ENCODE measurements at regions not wholly inside any gene's neighbourhood (a gene's known extent, or its start where the extent isn't known, plus 50 kb on each side); places are given as distances from the start of the nearest gene placed in this dataset.

GRCh38 chr14:49966304-49966809 lies 73.5 kb downstream of the ARF6 start:
- TF ChIP-seq, protein P1, sequence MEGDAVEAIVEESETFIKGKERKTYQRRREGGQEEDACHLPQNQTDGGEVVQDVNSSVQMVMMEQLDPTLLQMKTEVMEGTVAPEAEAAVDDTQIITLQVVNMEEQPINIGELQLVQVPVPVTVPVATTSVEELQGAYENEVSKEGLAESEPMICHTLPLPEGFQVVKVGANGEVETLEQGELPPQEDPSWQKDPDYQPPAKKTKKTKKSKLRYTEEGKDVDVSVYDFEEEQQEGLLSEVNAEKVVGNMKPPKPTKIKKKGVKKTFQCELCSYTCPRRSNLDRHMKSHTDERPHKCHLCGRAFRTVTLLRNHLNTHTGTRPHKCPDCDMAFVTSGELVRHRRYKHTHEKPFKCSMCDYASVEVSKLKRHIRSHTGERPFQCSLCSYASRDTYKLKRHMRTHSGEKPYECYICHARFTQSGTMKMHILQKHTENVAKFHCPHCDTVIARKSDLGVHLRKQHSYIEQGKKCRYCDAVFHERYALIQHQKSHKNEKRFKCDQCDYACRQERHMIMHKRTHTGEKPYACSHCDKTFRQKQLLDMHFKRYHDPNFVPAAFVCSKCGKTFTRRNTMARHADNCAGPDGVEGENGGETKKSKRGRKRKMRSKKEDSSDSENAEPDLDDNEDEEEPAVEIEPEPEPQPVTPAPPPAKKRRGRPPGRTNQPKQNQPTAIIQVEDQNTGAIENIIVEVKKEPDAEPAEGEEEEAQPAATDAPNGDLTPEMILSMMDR (conservative IDR thresholded peaks at IDR 0.05) = no peak
- H3K27ac ChIP-seq = peak overlapping the region; percentile 44; the same call in 1 of the 2 replicates

GRCh38 chr14:49966971-49967630 lies 74.2 kb downstream of the ARF6 start:
- TF ChIP-seq, protein P1 (conservative IDR thresholded peaks at IDR 0.05) = no peak

GRCh38 chr14:49969961-49970360 lies 77.1 kb downstream of the ARF6 start:
- TF ChIP-seq, protein P1 (conservative IDR thresholded peaks at IDR 0.05) = no peak
- H3K27ac ChIP-seq = no peak overlapping the region; the same call in 1 of the 2 replicates

More at GRCh38 chr14:49966971-49967630, 74.2 kb downstream of the ARF6 start:
- peak overlapping the region; percentile 44; the same call in 1 of the 2 replicates for H3K27ac ChIP-seq

GRCh38 chr14:49970474-49971147 lies 77.7 kb downstream of the ARF6 start:
- TF ChIP-seq, protein P1 (conservative IDR thresholded peaks at IDR 0.05) = no peak
- H3K27ac ChIP-seq = peak overlapping the region; percentile 83; the same call in 1 of the 2 replicates

DNA sequence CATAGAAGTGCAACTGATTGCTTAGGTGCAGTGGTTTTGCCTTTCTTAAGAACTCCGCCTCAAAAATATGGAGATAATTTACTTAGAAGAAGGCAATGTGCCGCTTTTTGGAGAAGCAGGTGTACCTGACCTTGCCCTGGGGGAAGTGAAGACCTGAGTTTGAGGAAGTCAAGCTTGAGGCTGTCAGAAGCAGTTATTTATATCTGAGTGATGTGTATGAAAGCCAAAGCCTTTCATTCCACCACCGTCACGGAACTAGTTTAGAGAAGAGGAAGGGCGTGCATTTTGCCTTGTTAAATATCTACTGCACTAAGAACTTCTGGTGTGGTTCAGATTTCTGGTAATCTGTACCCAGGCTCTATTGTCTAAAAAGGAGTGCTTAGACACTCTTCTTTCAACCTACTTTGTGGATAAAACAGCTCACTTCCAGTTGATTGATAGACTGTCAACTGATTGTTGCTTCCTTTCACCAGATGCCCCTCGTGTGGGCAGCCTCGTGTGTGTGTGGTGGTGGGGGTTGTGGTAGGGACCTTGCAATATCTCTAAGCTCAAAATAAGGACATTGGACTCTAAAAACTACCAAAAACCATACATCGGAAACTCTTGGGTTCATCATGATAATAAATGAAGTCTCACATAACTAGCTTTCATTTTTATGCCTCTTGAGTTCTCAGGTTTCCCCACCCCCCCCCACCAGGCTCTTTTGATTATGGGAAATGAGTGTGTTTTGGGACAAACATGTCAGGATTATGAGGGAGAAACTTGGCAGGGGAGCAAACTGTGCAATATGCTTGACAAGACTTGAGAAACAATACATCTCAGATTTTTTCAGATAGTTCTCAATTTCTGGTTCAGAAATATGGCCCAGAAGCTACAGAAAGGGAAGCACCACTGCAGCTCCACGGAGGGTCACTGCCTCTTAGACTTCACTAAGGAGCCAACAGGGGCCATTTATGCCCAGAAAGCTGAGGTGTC lies 78.6 kb downstream of the ARF6 start:
- H3K27ac ChIP-seq = peak overlapping the region; percentile 83
- TF ChIP-seq, protein P1 (conservative IDR thresholded peaks at IDR 0.05) = no peak

- peak overlapping the region; percentile 83 for H3K27ac ChIP-seq
- TF ChIP-seq, protein P1 (conservative IDR thresholded peaks at IDR 0.05) = no peak
Observed at GRCh38 chr14:49972131-49972671, 79.3 kb downstream of the ARF6 start.
